HepG2 (cell line): ENCODE measurements at regions not wholly inside any gene's neighbourhood (a gene's known extent, or its start where the extent isn't known, plus 50 kb on each side); places are given as distances from the start of the nearest gene placed in this dataset.

Source experiments
- ATAC-seq: fragments of 200-7000 bp; cut with Tn5 transposase; 3 replicates; pipeline ENCODE4 v1.9.1; 2020; ENCODE audit warnings: mild to moderate bottlenecking, moderate library complexity
- BruUV-seq: library from RNA; stranded (reverse); fragments of 400-500 nt; replicated peaks from 2 replicates; lab custom pipeline; 2021; lab: Mats Ljungman, UMichigan
- CTCF ChIA-PET: fragments of 300-600 bp; formaldehyde crosslinking; extraction: SDS; loops from one replicate; lab custom pipeline; 2021; ENCODE audit warnings: low total read pairs, inconsistent platforms, low intra/inter-chr PET ratio; lab: Yijun Ruan, JAX
- POLR2A ChIA-PET: fragments of 350-600 bp; sonication (Branson Sonifier 250); formaldehyde crosslinking; loops from one replicate; lab custom pipeline; 2020; ENCODE audit warnings: antibody characterized with exemption, inconsistent platforms; lab: Yijun Ruan, JAX
- DNase-seq: peaks from one replicate; pipeline ENCODE4 v3.0.0-alpha.2; 2015; ENCODE audit warnings: low spot score
- FAIRE-seq: peaks from 3 replicates; lab custom pipeline; 2011; peaks lifted over from hg19 to GRCh38; lab: Jason Lieb, UNC
- H2AFZ ChIP-seq: one replicate; pipeline ENCODE4 v1.6.1; 2011; ENCODE audit warnings: low read length, inconsistent platforms
- H3K27ac ChIP-seq: fragments of 300-600 bp; 3 replicates; pipeline ENCODE4 v1.8.0; 2011; ENCODE audit warnings: mixed run types, mild to moderate bottlenecking, mixed read lengths, low read length, inconsistent platforms; ENCODE audit not compliant: insufficient read depth; ENCODE audit errors: extremely low read length
- H3K27me3 ChIP-seq, 2 experiments: fragments of 200-600 bp in 1 of 2; 2 replicates in 1 of 2; 3 replicates in 1 of 2; pipeline versions ENCODE4 v1.6.0 to v1.8.0; 2011; ENCODE audit warnings: low read length in 2 of 2, mild to moderate bottlenecking in 2 of 2, moderate library complexity in 2 of 2, inconsistent platforms in 1 of 2; ENCODE audit not compliant: insufficient read depth in 2 of 2, control insufficient read depth in 1 of 2
- H3K36me3 ChIP-seq, 2 experiments: fragments of 200-600 bp in 1 of 2; replicated peaks in 1 of 2; 2 replicates in 1 of 2; 3 replicates in 1 of 2; pipeline versions ENCODE4 v1.5.1 to v1.8.0; 2011; ENCODE audit warnings: low read length in 2 of 2, inconsistent platforms in 1 of 2; ENCODE audit not compliant: insufficient read depth in 2 of 2, control insufficient read depth in 1 of 2
- H3K4me1 ChIP-seq: 2 replicates; pipeline ENCODE4 v1.5.1; 2012; ENCODE audit warnings: low read length, inconsistent platforms; ENCODE audit not compliant: insufficient read depth
- H3K4me2 ChIP-seq: 2 replicates; pipeline ENCODE4 v1.6.0; 2011; ENCODE audit warnings: low read depth, low read length, inconsistent platforms
- H3K4me3 ChIP-seq, 3 experiments: fragments of 200-600 bp in 1 of 3; sonication (generic), shearing (Covaris generic) in 1 of 3; replicated peaks in 1 of 3; 2 replicates each; pipeline ENCODE4 v1.5.1; 2011 to 2016; ENCODE audit warnings: low read length in 3 of 3, inconsistent platforms in 2 of 3, low read depth in 2 of 3, mild to moderate bottlenecking in 2 of 3, control low read depth in 1 of 3, mixed read lengths in 1 of 3; ENCODE audit not compliant: insufficient read depth in 1 of 3
- H3K79me2 ChIP-seq: one replicate; pipeline ENCODE4 v1.6.1; 2011; ENCODE audit warnings: low read length, inconsistent platforms; ENCODE audit not compliant: insufficient read depth
- H3K9ac ChIP-seq: 2 replicates; pipeline ENCODE4 v1.6.0; 2011; ENCODE audit warnings: mild to moderate bottlenecking, low read depth, low read length, inconsistent platforms; ENCODE audit not compliant: insufficient read depth
- H3K9me3 ChIP-seq: 2 replicates; pipeline ENCODE4 v1.5.1; 2012; ENCODE audit warnings: mild to moderate bottlenecking, low read length
- H4K20me1 ChIP-seq: 2 replicates; pipeline ENCODE4 v1.6.0; 2011; ENCODE audit warnings: inconsistent platforms, mild to moderate bottlenecking, low read length, moderate library complexity; ENCODE audit not compliant: insufficient read depth
- ATF1 ChIP-seq: IDR thresholded peaks from 2 replicates; pipeline ENCODE4 v1.6.1; 2016; ENCODE audit warnings: mild to moderate bottlenecking, control low read depth
- FOSL2 ChIP-seq: sonication (generic); formaldehyde crosslinking; IDR thresholded peaks from 2 replicates; pipeline ENCODE4 v1.4.0; 2020; ENCODE audit warnings: missing genetic modification reagents
- FOXM1 ChIP-seq: sonication (generic); formaldehyde crosslinking; IDR thresholded peaks from 2 replicates; pipeline ENCODE4 v1.5.0; 2020; ENCODE audit warnings: missing genetic modification reagents
- GABPA ChIP-seq, 2 experiments: IDR thresholded peaks; 2 replicates each; pipeline ENCODE4 v1.6.1; 2011 to 2016; ENCODE audit warnings: low read depth in 2 of 2, low read length in 1 of 2, missing biosample characterization in 1 of 2, missing genetic modification characterization in 1 of 2
- HBP1 ChIP-seq: IDR thresholded peaks from 2 replicates; pipeline ENCODE4 v1.6.1; 2016; ENCODE audit warnings: low read depth, control low read depth
- MBD4 ChIP-seq: IDR thresholded peaks from 2 replicates; pipeline ENCODE4 v1.6.1; 2012; ENCODE audit warnings: low read length, inconsistent platforms, borderline replicate concordance
- MED1 ChIP-seq: sonication (generic); formaldehyde crosslinking; IDR thresholded peaks from 2 replicates; pipeline ENCODE4 v1.4.0; 2020; ENCODE audit warnings: missing genetic modification reagents
- MIER3 ChIP-seq: IDR thresholded peaks from 2 replicates; pipeline ENCODE4 v1.6.1; 2016; ENCODE audit warnings: missing compliant biosample characterization, borderline replicate concordance
- MIXL1 ChIP-seq: IDR thresholded peaks from 2 replicates; pipeline ENCODE4 v1.6.1; 2016
- PLRG1 ChIP-seq: fragments of 450-650 bp; conservative IDR thresholded peaks from 2 replicates; pipeline ENCODE4 v1.6.1; 2016
- RXRA ChIP-seq: sonication (generic); formaldehyde crosslinking; IDR thresholded peaks from 2 replicates; pipeline ENCODE4 v1.5.1; 2020; ENCODE audit warnings: missing genetic modification reagents
- SOX6 ChIP-seq, 2 experiments: fragments of 450-650 bp in 1 of 2; sonication (generic) in 1 of 2; formaldehyde crosslinking in 1 of 2; IDR thresholded peaks; 2 replicates each; pipeline versions ENCODE4 v1.4.0 to v1.6.1; 2017 to 2020; ENCODE audit warnings: antibody characterized with exemption in 1 of 2, mild to moderate bottlenecking in 1 of 2, missing genetic modification reagents in 1 of 2
- TFAP4 ChIP-seq: sonication (generic); IDR thresholded peaks from 2 replicates; pipeline ENCODE4 v1.6.1; 2016; ENCODE audit warnings: low read depth, borderline replicate concordance
- ZNF496 ChIP-seq: sonication (generic); formaldehyde crosslinking; IDR thresholded peaks from 2 replicates; pipeline ENCODE4 v1.8.1; 2023; ENCODE audit warnings: mild to moderate bottlenecking, moderate library complexity, missing genetic modification reagents; ENCODE audit not compliant: insufficient replicate concordance
- ZNF619 ChIP-seq: sonication (generic); formaldehyde crosslinking; IDR thresholded peaks from 2 replicates; pipeline ENCODE4 v1.4.0; 2020; ENCODE audit warnings: mild to moderate bottlenecking, missing genetic modification reagents
- ZNF773 ChIP-seq: sonication (generic); formaldehyde crosslinking; IDR thresholded peaks from 2 replicates; pipeline ENCODE4 v1.4.0; 2020; ENCODE audit warnings: missing genetic modification reagents, borderline replicate concordance
- WGBS: methylation state at CpG from one replicate; pipeline ENCODE4 v1.1.6; 2017; ENCODE audit warnings: low lambda C conversion rate; 5-methylcytosine and 5-hydroxymethylcytosine counted together
- in situ Hi-C: cut with HindIII; loops from 2 replicates; pipeline ENCODE4 v1.10.0; 2017; ENCODE audit warnings: low pct_unique_long_range_greater_than_20kb; ENCODE audit not compliant: extremely low pct_ligation_motif_present
- intact Hi-C: fragments of 100-400 bp; cut with micrococcal nuclease; formaldehyde crosslinking; loops from one replicate; pipeline ENCODE4 v1.10.0; 2022; ENCODE audit not compliant: unreplicated experiment

GRCh38 chr12:83807871-83808270, 1104.7 kb downstream of the SLC6A15 start:
- no peaks in the 10 kb centered on the region for H3K36me3 ChIP-seq
- H3K4me1 ChIP-seq, result no peaks in the 10 kb centered on the region
- FAIRE-seq, result no peak
- no peak for ATAC-seq
- H3K27ac ChIP-seq, result no peak overlapping the region
- no peak overlapping the region for H2AFZ ChIP-seq
- no peak overlapping the region for H3K4me2 ChIP-seq
- DNase-seq, result no peak
- 1% methylated on average over 3 of the region's 3 CpGs for WGBS
- no TSS peak for BruUV-seq
- intact Hi-C loops, result no loop called here
- H3K27me3 ChIP-seq, result no peaks in the 10 kb centered on the region
- ChIA-PET POLR2A (no interaction called here), CTCF (no interaction called here)
- no peaks in the 10 kb centered on the region for H3K9me3 ChIP-seq
- no peaks in the 10 kb centered on the region for H4K20me1 ChIP-seq
- H3K9ac ChIP-seq, result no peak overlapping the region
- H3K79me2 ChIP-seq, result no peaks in the 10 kb centered on the region
- TF ChIP-seq MED1 (CRISPR knock-in tag) (no peak), FOXM1 (CRISPR knock-in tag) (no peak), ZNF619 (CRISPR knock-in tag) (no peak), MIXL1 (CRISPR knock-in tag) (no peak), ATF1 (CRISPR knock-in tag) (no peak), ZNF496 (CRISPR knock-in tag) (no peak), MIER3 (CRISPR knock-in tag) (no peak), SOX6 (IDR thresholded peaks at IDR 0.05) (no peak), SOX6 (CRISPR knock-in tag; IDR thresholded peaks at IDR 0.05) (no peak), PLRG1 (no peak), TFAP4 (no peak), GABPA (IDR thresholded peaks at IDR 0.05; ENCODE audit: low read depth, low read length) (no peak), GABPA (CRISPR knock-in tag; IDR thresholded peaks at IDR 0.05; ENCODE audit: low read depth) (no peak), MBD4 (no peak), ZNF773 (CRISPR knock-in tag) (no peak), HBP1 (CRISPR knock-in tag) (no peak), RXRA (CRISPR knock-in tag) (no peak), FOSL2 (CRISPR knock-in tag) (no peak)
- TF ChIP-seq, all 625 proteins: peak for 0
- in situ Hi-C loops, result loop anchor here (25.0 kb wide), 1 partner anchor 1121 kb away; the partner anchor contains the start of gene TMTC2
- no peak overlapping the region for H3K4me3 ChIP-seq
